Right lobe of liver (tissue), 4 donors: ENCODE measurements at regions not wholly inside any gene's neighbourhood (a gene's known extent, or its start where the extent isn't known, plus 50 kb on each side); places are given as distances from the start of the nearest gene placed in this dataset.

Experiments
- CTCF ChIP-seq, 4 donors: fragments of 200-600 bp in 3 of 4; fragments of 450-650 bp in 1 of 4; IDR thresholded peaks; one replicate each; pipeline versions ENCODE4 v1.5.1 to v1.8.0; 2016 to 2022; ENCODE audit warnings: antibody characterized with exemption in 4 of 4, mild to moderate bottlenecking in 2 of 4
- POLR2A ChIP-seq: fragments of 450-650 bp; IDR thresholded peaks from one replicate; pipeline ENCODE4 v1.6.1; 2017; ENCODE audit warnings: antibody characterized with exemption, mild to moderate bottlenecking
- donor health status: DM: no; HTN: no; CAD: no.
- donor health status: DM: no; HTN: no; CAD: no.
- donor health status: DM: no; HTN: yes; CAD: no.

GRCh38 chr10:61612450-61612849, 50.3 kb upstream of the CABCOCO1 start:
- TF ChIP-seq POLR2A (no peak), CTCF (IDR thresholded peaks at IDR 0.05) (no peak)
